ENCODE measurements at regions not wholly inside any gene's neighbourhood (a gene's known extent, or its start where the extent isn't known, plus 50 kb on each side); places are given as distances from the start of the nearest gene placed in this dataset.

DNA sequence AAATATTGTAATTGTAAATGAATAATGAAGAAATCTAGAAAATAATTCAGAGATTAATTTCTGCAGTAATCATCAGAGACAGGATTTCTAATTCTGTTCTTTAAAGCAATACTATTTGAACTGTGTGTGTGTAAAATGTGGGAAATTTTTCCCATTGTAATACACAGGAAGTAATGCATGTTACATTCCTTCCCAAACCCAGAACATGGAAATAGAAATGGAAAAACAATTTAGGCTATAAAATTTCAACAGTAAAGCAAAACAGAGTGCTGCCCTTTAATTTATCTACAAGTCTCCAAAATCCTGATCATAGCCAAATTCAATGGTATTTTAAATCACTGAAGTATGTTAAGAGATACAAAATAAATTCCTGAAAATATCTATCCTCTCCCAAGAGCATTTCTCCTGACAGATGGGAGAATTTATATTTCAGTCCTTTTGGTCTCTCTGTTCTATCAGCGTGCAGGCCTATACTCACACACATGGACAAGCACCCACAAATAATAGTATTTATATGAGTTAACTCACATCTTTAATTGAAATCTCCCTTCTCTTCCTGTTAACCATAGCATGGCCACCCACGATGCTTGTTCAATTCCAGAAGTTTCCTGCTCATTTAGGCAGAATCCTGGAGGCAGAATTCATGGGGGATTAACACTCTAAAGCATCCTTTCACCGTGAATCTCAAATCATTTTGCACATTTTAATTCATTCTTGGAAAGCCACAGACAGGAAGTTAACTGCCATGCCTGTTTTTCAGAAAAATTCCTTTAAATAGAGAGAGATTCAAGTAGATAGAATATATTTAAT lies 1465.4 kb upstream of the FLRT2 start:
- TF ChIP-seq, protein P1, sequence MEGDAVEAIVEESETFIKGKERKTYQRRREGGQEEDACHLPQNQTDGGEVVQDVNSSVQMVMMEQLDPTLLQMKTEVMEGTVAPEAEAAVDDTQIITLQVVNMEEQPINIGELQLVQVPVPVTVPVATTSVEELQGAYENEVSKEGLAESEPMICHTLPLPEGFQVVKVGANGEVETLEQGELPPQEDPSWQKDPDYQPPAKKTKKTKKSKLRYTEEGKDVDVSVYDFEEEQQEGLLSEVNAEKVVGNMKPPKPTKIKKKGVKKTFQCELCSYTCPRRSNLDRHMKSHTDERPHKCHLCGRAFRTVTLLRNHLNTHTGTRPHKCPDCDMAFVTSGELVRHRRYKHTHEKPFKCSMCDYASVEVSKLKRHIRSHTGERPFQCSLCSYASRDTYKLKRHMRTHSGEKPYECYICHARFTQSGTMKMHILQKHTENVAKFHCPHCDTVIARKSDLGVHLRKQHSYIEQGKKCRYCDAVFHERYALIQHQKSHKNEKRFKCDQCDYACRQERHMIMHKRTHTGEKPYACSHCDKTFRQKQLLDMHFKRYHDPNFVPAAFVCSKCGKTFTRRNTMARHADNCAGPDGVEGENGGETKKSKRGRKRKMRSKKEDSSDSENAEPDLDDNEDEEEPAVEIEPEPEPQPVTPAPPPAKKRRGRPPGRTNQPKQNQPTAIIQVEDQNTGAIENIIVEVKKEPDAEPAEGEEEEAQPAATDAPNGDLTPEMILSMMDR (IDR thresholded peaks at IDR 0.05; ENCODE audit: low read length), result no peak
- no peak for TF ChIP-seq EZH2 (IDR thresholded peaks at IDR 0.05; ENCODE audit: borderline replicate concordance, low read length)
- H3K4me1 ChIP-seq (ENCODE audit: insufficient read depth, low read length, severe bottlenecking), result no peaks in the 10 kb centered on the region
- H2AFZ ChIP-seq (ENCODE audit: low read length), result no peak overlapping the region
- H3F3A ChIP-seq (ENCODE audit: insufficient read depth, low read length), result no peaks in the 10 kb centered on the region
- no peaks in the 10 kb centered on the region for H3K9me2 ChIP-seq (ENCODE audit: low read depth, low read length)
- no peaks in the 10 kb centered on the region for H3K27me3 ChIP-seq (ENCODE audit: insufficient read depth, low read length)
- no peak overlapping the region for H3K27ac ChIP-seq (ENCODE audit: low read depth, low read length, poor library complexity, severe bottlenecking)
- no peaks in the 10 kb centered on the region for H3K36me3 ChIP-seq (ENCODE audit: insufficient read depth, low read length)
- no peaks in the 10 kb centered on the region for H3K79me2 ChIP-seq (ENCODE audit: insufficient read depth, low read length)
- H3K4me2 ChIP-seq (ENCODE audit: low read length), result no peak overlapping the region
- H4K20me1 ChIP-seq (ENCODE audit: insufficient read depth, low read length), result no peaks in the 10 kb centered on the region
- no peaks in the 10 kb centered on the region for H3K9me3 ChIP-seq (ENCODE audit: low read length)
- H3K9ac ChIP-seq (ENCODE audit: low read length), result no peak overlapping the region
- H3K4me3 ChIP-seq (ENCODE audit: low read depth, low read length, poor library complexity, severe bottlenecking), result no peak overlapping the region

GRCh38 chr14:84065811-84066210 lies 1464.1 kb upstream of the FLRT2 start:
- Histone ChIP-seq H2AFZ (ENCODE audit: low read length) (no peak overlapping the region), H3F3A (ENCODE audit: insufficient read depth, low read length) (no peaks in the 10 kb centered on the region), H3K4me2 (ENCODE audit: low read length) (no peak overlapping the region), H3K9me2 (ENCODE audit: low read depth, low read length) (no peaks in the 10 kb centered on the region), H3K4me3 (ENCODE audit: low read depth, low read length, poor library complexity, severe bottlenecking) (no peak overlapping the region), H3K9ac (ENCODE audit: low read length) (no peak overlapping the region), H3K9me3 (ENCODE audit: low read length) (no peaks in the 10 kb centered on the region), H4K20me1 (ENCODE audit: insufficient read depth, low read length) (no peaks in the 10 kb centered on the region), H3K27ac (ENCODE audit: low read depth, low read length, poor library complexity, severe bottlenecking) (no peak overlapping the region), H3K79me2 (ENCODE audit: insufficient read depth, low read length) (no peaks in the 10 kb centered on the region), H3K36me3 (ENCODE audit: insufficient read depth, low read length) (no peaks in the 10 kb centered on the region), H3K27me3 (ENCODE audit: insufficient read depth, low read length) (no peaks in the 10 kb centered on the region), H3K4me1 (ENCODE audit: insufficient read depth, low read length, severe bottlenecking) (no peaks in the 10 kb centered on the region)
- TF ChIP-seq, protein P1 (IDR thresholded peaks at IDR 0.05; ENCODE audit: low read length), result no peak
- TF ChIP-seq EZH2 (IDR thresholded peaks at IDR 0.05; ENCODE audit: borderline replicate concordance, low read length), result no peak

DNA sequence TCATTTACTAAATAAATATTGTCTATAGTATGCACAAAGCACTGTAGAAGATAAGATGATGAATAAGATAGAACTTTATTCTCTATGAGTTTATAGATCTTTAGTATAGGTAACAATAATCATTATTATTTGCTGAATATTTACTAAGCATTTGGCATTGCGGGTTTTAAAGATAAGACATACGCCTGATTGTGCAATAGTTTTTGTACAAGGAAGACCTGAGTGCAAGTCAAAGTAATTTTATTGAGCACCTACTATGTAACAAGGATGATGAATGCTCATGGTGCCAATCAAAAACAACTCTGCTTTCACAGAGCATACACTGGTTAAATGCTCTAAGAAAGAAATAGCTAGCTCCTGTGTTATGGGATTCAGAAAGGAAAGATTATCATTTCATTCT lies 1461.7 kb upstream of the FLRT2 start:
- no peaks in the 10 kb centered on the region for H3K9me2 ChIP-seq (ENCODE audit: low read depth, low read length)
- H3K4me3 ChIP-seq (ENCODE audit: low read depth, low read length, poor library complexity, severe bottlenecking), result no peak overlapping the region
- H3F3A ChIP-seq (ENCODE audit: insufficient read depth, low read length), result no peaks in the 10 kb centered on the region
- H4K20me1 ChIP-seq (ENCODE audit: insufficient read depth, low read length), result no peaks in the 10 kb centered on the region
- H3K4me1 ChIP-seq (ENCODE audit: insufficient read depth, low read length, severe bottlenecking), result no peaks in the 10 kb centered on the region
- no peak for TF ChIP-seq EZH2 (IDR thresholded peaks at IDR 0.05; ENCODE audit: borderline replicate concordance, low read length)
- TF ChIP-seq, protein P1 (IDR thresholded peaks at IDR 0.05; ENCODE audit: low read length), result no peak
- no peak overlapping the region for H3K27ac ChIP-seq (ENCODE audit: low read depth, low read length, poor library complexity, severe bottlenecking)
- H3K9ac ChIP-seq (ENCODE audit: low read length), result no peak overlapping the region
- H2AFZ ChIP-seq (ENCODE audit: low read length), result no peak overlapping the region
- no peaks in the 10 kb centered on the region for H3K9me3 ChIP-seq (ENCODE audit: low read length)
- no peaks in the 10 kb centered on the region for H3K79me2 ChIP-seq (ENCODE audit: insufficient read depth, low read length)
- no peaks in the 10 kb centered on the region for H3K36me3 ChIP-seq (ENCODE audit: insufficient read depth, low read length)
- no peaks in the 10 kb centered on the region for H3K27me3 ChIP-seq (ENCODE audit: insufficient read depth, low read length)
- no peak overlapping the region for H3K4me2 ChIP-seq (ENCODE audit: low read length)
